Karpas-422 (cell line): ENCODE measurements at regions not wholly inside any gene's neighbourhood (a gene's known extent, or its start where the extent isn't known, plus 50 kb on each side); places are given as distances from the start of the nearest gene placed in this dataset.

Source experiments
- DNase-seq: peaks from one replicate; pipeline ENCODE4 v3.0.0-alpha.2; 2015
- H2AFZ ChIP-seq: fragments of 200-600 bp; sonication (generic); 2 replicates; pipeline ENCODE4 v1.6.1; 2014; ENCODE audit warnings: antibody characterized with exemption, low read length, mixed read lengths
- H3K27ac ChIP-seq: fragments of 200-600 bp; sonication (generic); 2 replicates; pipeline ENCODE4 v1.5.1; 2014; ENCODE audit warnings: mild to moderate bottlenecking, low read length, moderate library complexity
- H3K27me3 ChIP-seq: fragments of 200-600 bp; sonication (generic); 2 replicates; pipeline ENCODE4 v1.6.1; 2014; ENCODE audit warnings: low read length, mixed read lengths
- H3K36me3 ChIP-seq: fragments of 200-600 bp; sonication (generic); 2 replicates; pipeline ENCODE4 v1.6.1; 2014; ENCODE audit warnings: low read length, mixed read lengths; ENCODE audit not compliant: insufficient read depth
- H3K4me1 ChIP-seq: fragments of 200-600 bp; sonication (generic); 2 replicates; pipeline ENCODE4 v1.6.1; 2014; ENCODE audit warnings: mild to moderate bottlenecking, low read length, mixed read lengths
- H3K4me2 ChIP-seq: fragments of 200-600 bp; sonication (generic); 2 replicates; pipeline ENCODE4 v1.6.1; 2014; ENCODE audit warnings: low read length, low read depth, mild to moderate bottlenecking; ENCODE audit not compliant: poor library complexity, severe bottlenecking
- H3K4me3 ChIP-seq: fragments of 200-600 bp; sonication (generic); 2 replicates; pipeline ENCODE4 v1.5.1; 2014; ENCODE audit warnings: mild to moderate bottlenecking, antibody characterized with exemption, low read length, mixed read lengths
- H3K79me2 ChIP-seq: fragments of 200-600 bp; sonication (generic); 2 replicates; pipeline ENCODE4 v1.6.1; 2014; ENCODE audit warnings: mild to moderate bottlenecking, low read length, mixed read lengths
- H3K9ac ChIP-seq: fragments of 200-600 bp; sonication (generic); 2 replicates; pipeline ENCODE4 v1.6.0; 2014; ENCODE audit warnings: low read length
- H3K9me2 ChIP-seq: fragments of 200-600 bp; sonication (generic), shearing (Covaris generic); replicated peaks from 2 replicates; pipeline ENCODE4 v1.6.0; 2014; ENCODE audit warnings: mild to moderate bottlenecking, low read length, moderate library complexity; ENCODE audit not compliant: insufficient read depth
- H3K9me3 ChIP-seq: fragments of 300-700, 200-600 bp; sonication (generic); 2 replicates; pipeline ENCODE4 v1.6.1; 2014; ENCODE audit warnings: low read length, mixed read lengths
- H4K20me1 ChIP-seq: fragments of 200-600 bp; sonication (generic); 2 replicates; pipeline ENCODE4 v1.6.1; 2014; ENCODE audit warnings: mild to moderate bottlenecking, antibody characterized with exemption, low read length, low read depth; ENCODE audit not compliant: insufficient read depth

DNA sequence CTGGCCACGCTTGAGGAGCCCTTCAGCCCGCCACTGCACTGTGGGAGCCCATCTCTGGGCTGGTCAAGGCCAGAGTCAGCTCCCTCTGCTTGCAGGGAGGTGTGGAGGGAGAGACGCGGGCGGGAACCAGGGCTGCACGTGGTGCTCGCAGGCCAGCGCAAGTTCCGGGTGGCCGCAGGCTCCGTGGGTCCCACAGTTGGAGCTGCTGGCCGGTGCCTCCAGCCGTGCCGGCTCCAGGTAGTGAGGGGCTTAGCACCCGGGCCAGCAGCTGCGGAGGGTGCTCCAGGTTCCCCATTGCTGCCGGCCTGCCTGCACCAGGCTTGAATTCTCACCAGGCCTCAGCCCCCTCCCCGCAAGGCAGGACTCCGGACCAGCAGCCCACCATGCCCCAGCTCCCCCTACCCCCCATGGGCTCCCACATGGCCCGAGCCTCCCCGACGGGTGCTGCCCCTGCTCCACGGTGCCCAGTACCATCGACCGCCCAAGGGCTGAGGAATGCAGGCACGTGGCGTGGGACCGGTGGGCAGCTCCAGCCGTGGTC, 192.8 kb upstream of the IZUMO3 start:
- no peaks in the 10 kb centered on the region for H3K27me3 ChIP-seq
- peaks cover 38% of the 10 kb centered on the region for H3K9me3 ChIP-seq
- no peak overlapping the region for H2AFZ ChIP-seq
- H3K4me1 ChIP-seq, result no peaks in the 10 kb centered on the region
- no peak overlapping the region for H3K4me3 ChIP-seq
- H3K9ac ChIP-seq, result no peak overlapping the region
- no peaks in the 10 kb centered on the region for H3K9me2 ChIP-seq
- H3K79me2 ChIP-seq, result no peaks in the 10 kb centered on the region
- H3K4me2 ChIP-seq, result no peak overlapping the region
- H4K20me1 ChIP-seq, result no peaks in the 10 kb centered on the region
- no peak for DNase-seq
- no peak overlapping the region for H3K27ac ChIP-seq
- no peaks in the 10 kb centered on the region for H3K36me3 ChIP-seq

DNA sequence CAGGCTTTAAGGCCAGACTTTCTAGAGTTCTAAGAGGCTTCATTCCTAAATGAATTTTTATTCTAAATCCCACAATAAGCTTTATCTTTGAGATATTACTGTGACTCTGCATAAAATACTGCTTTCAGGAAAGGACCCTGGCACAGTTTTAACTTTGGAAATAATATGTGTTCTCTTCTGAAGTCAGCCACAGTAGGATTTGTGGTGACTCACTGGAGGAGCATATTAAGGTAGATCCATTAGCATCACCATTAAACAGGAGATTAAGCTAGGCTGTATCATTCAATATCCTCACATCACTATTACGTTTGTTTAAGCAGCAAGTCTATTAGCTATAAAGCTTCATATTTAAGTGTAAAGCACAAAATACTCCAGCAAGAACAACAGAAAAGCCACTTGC, 186.1 kb upstream of the IZUMO3 start:
- H3K9me2 ChIP-seq, result no peaks in the 10 kb centered on the region
- no peaks in the 10 kb centered on the region for H3K27me3 ChIP-seq
- no peak overlapping the region for H3K9ac ChIP-seq
- H3K27ac ChIP-seq, result no peak overlapping the region
- H2AFZ ChIP-seq, result no peak overlapping the region
- H3K36me3 ChIP-seq, result no peaks in the 10 kb centered on the region
- no peak for DNase-seq
- no peaks in the 10 kb centered on the region for H3K4me1 ChIP-seq
- H4K20me1 ChIP-seq, result no peaks in the 10 kb centered on the region
- H3K9me3 ChIP-seq, result peaks cover 13% of the 10 kb centered on the region
- H3K4me2 ChIP-seq, result no peak overlapping the region
- no peaks in the 10 kb centered on the region for H3K79me2 ChIP-seq
- no peak overlapping the region for H3K4me3 ChIP-seq

DNA sequence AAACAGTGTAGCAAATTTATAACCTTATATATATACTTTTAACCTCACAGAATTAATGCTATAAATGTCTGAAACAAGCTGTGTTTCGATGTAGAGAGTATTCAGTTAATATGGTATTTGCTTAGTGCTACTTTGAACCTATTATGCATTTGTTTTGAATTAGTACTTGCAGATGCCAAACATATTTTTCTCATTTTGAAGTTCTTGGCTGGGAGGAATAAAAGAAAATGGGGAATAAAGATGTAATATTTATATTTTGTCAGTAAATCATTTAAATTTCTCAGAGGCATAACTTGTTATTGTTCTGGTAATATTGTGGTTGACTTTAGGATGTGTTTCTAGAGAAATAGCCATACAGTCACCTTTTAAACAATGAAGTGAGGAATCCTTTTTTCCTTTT, 175.9 kb upstream of the IZUMO3 start:
- no peak overlapping the region for H3K9ac ChIP-seq
- H3K27me3 ChIP-seq, result no peaks in the 10 kb centered on the region
- no peaks in the 10 kb centered on the region for H3K36me3 ChIP-seq
- peaks cover 11% of the 10 kb centered on the region for H3K9me3 ChIP-seq
- no peaks in the 10 kb centered on the region for H3K4me1 ChIP-seq
- no peak overlapping the region for H3K4me2 ChIP-seq
- no peak overlapping the region for H3K4me3 ChIP-seq
- no peak overlapping the region for H3K27ac ChIP-seq
- no peaks in the 10 kb centered on the region for H3K9me2 ChIP-seq
- H3K79me2 ChIP-seq, result no peaks in the 10 kb centered on the region
- no peak overlapping the region for H2AFZ ChIP-seq
- H4K20me1 ChIP-seq, result no peaks in the 10 kb centered on the region
- no peak for DNase-seq

DNA sequence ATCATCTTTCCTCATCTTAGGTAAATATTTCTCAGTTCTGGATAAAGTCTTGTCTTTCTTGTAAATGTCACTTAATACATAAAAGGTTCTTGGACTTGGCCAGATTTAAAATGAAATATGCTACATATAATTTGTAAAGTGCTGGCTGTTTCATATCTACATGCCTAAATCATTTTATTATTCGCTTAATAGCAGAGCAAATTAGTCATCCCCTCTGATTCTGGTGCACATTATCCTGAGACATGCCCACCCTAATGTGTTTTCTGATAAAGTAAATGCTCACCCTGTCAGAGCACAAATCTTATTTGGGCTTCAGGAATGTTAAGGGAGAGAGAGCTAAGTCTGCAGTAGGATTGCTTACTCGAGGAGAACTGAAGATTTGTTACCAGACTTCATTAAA, 166.5 kb upstream of the IZUMO3 start:
- no peaks in the 10 kb centered on the region for H3K4me1 ChIP-seq
- no peak overlapping the region for H3K4me2 ChIP-seq
- no peaks in the 10 kb centered on the region for H4K20me1 ChIP-seq
- DNase-seq, result no peak
- no peak overlapping the region for H3K9ac ChIP-seq
- no peaks in the 10 kb centered on the region for H3K36me3 ChIP-seq
- H3K4me3 ChIP-seq, result no peak overlapping the region
- no peak overlapping the region for H2AFZ ChIP-seq
- H3K27ac ChIP-seq, result no peak overlapping the region
- no peaks in the 10 kb centered on the region for H3K79me2 ChIP-seq
- peaks cover 32% of the 10 kb centered on the region for H3K9me3 ChIP-seq
- H3K27me3 ChIP-seq, result no peaks in the 10 kb centered on the region
- H3K9me2 ChIP-seq, result no peaks in the 10 kb centered on the region

DNA sequence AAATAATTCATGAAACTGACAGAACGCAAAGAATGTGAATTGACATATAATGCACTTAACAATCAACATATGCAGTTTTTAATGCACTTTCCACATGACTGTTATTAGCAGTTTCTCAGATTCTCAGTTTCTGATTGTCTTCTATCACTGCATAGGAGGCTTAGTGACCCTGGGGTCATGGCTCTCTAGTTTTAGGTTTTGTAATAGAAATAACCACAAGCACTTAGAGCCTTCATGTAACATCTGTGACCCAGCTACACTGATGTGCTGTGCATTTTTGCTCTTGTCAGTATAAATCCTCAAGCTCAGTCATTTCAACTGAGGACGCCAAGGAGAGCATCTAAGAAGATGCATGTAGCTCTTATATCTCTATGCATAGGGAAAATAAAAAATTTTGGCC, 163.1 kb upstream of the IZUMO3 start:
- Histone ChIP-seq H3K4me3 (no peak overlapping the region), H3K27ac (no peak overlapping the region), H3K4me1 (no peaks in the 10 kb centered on the region), H3K9me2 (no peaks in the 10 kb centered on the region), H3K36me3 (no peaks in the 10 kb centered on the region), H3K9ac (no peak overlapping the region), H3K9me3 (peaks cover 33% of the 10 kb centered on the region), H3K27me3 (no peaks in the 10 kb centered on the region), H4K20me1 (no peaks in the 10 kb centered on the region), H2AFZ (no peak overlapping the region), H3K79me2 (no peaks in the 10 kb centered on the region), H3K4me2 (no peak overlapping the region)
- DNase-seq, result no peak

DNA sequence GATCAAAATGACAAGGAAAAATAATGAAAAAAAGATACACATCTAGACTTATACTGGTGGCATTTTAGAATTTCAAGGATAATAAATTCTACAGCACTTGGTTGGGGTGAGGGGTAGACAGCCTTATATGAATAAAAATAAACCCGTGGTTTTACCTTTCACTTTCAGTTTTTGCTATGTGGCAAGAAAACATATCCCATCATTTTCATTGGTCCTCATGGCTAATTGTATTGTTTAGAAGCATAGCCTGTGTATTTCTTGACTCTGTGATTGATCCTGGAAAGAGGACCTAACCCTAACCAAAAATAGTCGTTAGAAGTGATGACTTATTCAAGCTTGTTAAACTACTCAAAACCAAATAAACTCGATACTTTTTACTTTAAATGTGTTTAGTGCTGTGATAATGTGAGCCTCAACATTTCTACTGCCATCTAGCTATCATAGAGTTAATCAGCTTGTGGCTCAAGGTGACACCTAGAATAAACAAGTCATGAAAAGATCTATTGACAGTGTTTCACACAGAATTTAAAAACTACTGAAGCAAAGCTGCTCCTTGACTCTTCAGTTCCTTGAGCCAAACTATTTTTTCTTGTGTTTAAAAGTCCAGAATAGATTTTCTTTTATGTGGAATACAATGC, 153.3 kb upstream of the IZUMO3 start:
- no peaks in the 10 kb centered on the region for H3K9me2 ChIP-seq
- H2AFZ ChIP-seq, result no peak overlapping the region
- H3K4me3 ChIP-seq, result no peak overlapping the region
- H3K79me2 ChIP-seq, result no peaks in the 10 kb centered on the region
- H3K4me2 ChIP-seq, result no peak overlapping the region
- no peak overlapping the region for H3K27ac ChIP-seq
- H3K36me3 ChIP-seq, result no peaks in the 10 kb centered on the region
- DNase-seq, result no peak
- no peak overlapping the region for H3K9ac ChIP-seq
- no peaks in the 10 kb centered on the region for H4K20me1 ChIP-seq
- peaks cover 27% of the 10 kb centered on the region for H3K9me3 ChIP-seq
- H3K27me3 ChIP-seq, result no peaks in the 10 kb centered on the region
- no peaks in the 10 kb centered on the region for H3K4me1 ChIP-seq

DNA sequence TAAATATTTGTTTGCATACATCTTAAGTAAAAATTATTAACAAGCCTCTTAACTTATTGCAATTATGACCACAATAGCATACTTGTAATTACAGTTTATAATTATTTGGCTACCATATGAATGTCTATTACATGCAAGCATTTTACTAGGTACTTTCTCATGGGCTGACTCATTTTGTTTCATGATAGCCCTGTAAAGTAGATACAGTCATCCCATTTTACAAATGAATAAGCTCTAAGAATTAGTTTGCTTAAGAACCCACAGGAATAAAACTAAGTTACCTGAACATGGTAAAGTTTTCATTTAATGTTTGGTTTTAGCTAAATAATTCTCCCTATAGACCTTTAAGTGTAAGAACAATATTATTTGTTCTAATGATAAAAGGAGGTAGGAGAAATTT, 126.6 kb upstream of the IZUMO3 start:
- Histone ChIP-seq H3K4me2 (no peak overlapping the region), H3K27ac (no peak overlapping the region), H3K4me1 (no peaks in the 10 kb centered on the region), H3K9me3 (peaks cover 23% of the 10 kb centered on the region), H3K9ac (no peak overlapping the region), H4K20me1 (no peaks in the 10 kb centered on the region), H3K4me3 (no peak overlapping the region), H3K27me3 (no peaks in the 10 kb centered on the region), H3K9me2 (no peaks in the 10 kb centered on the region; the same call in 1 of the 2 replicates), H3K79me2 (no peaks in the 10 kb centered on the region), H3K36me3 (no peaks in the 10 kb centered on the region), H2AFZ (no peak overlapping the region)
- DNase-seq, result no peak

DNA sequence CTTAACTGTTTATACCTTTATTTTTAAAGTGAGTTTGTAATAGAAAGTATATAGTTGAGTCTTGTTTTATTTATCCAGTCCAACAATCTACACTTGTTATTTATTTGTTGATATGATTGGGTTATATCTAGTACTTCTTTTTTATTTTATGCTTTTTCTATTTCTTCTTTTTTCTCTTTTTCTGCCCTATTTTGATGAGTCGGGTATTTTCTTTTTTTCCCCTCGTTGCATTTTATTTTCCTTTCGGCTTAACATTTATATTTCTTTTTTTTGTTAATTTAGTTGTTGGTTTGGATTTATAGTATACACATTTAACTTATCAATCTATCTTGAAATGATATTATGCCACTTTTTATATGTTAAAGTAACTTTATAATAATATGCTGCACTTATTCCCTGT, 111.7 kb upstream of the IZUMO3 start:
- H3K27me3 ChIP-seq, result no peaks in the 10 kb centered on the region
- no peaks in the 10 kb centered on the region for H3K4me1 ChIP-seq
- no peak overlapping the region for H3K27ac ChIP-seq
- no peaks in the 10 kb centered on the region for H3K9me2 ChIP-seq
- H3K9me3 ChIP-seq, result peaks cover 3% of the 10 kb centered on the region; the same call in 1 of the 2 replicates
- no peaks in the 10 kb centered on the region for H3K36me3 ChIP-seq
- no peak overlapping the region for H3K9ac ChIP-seq
- no peaks in the 10 kb centered on the region for H3K79me2 ChIP-seq
- no peak overlapping the region for H3K4me3 ChIP-seq
- no peak for DNase-seq
- no peak overlapping the region for H3K4me2 ChIP-seq
- H2AFZ ChIP-seq, result no peak overlapping the region
- no peaks in the 10 kb centered on the region for H4K20me1 ChIP-seq
